Ovary (tissue), 7 donors: ENCODE measurements at regions not wholly inside any gene's neighbourhood (a gene's known extent, or its start where the extent isn't known, plus 50 kb on each side); places are given as distances from the start of the nearest gene placed in this dataset.

Source experiments
- DNase-seq, 5 donors: peaks; one replicate each; pipeline ENCODE4 v3.0.0-alpha.2; 2019 to 2020
- H3K27ac ChIP-seq, 2 donors: fragments of 200-600 bp; one replicate each; pipeline versions ENCODE4 v1.5.1 to v1.8.0; 2019 to 2022
- H3K27me3 ChIP-seq: fragments of 200-600 bp; one replicate; pipeline ENCODE4 v1.8.0; 2022
- H3K36me3 ChIP-seq: fragments of 200-600 bp; sonication (generic); one replicate; pipeline ENCODE4 v1.5.1; 2019
- H3K4me1 ChIP-seq: one replicate; pipeline ENCODE4 v1.8.1; 2013; ENCODE audit warnings: mild to moderate bottlenecking, moderate library complexity; ENCODE audit not compliant: insufficient read depth
- H3K4me3 ChIP-seq: fragments of 200-600 bp; sonication (generic); one replicate; pipeline ENCODE4 v1.5.1; 2017
- H3K9me3 ChIP-seq, 2 donors: fragments of 200-600 bp in 1 of 2; sonication (generic) in 1 of 2; one replicate each; pipeline versions ENCODE4 v1.5.1 to v1.8.1; 2013 to 2019; ENCODE audit warnings: mild to moderate bottlenecking in 1 of 2, moderate library complexity in 1 of 2
- EP300 ChIP-seq: sonication (generic); formaldehyde crosslinking; IDR thresholded peaks from one replicate; pipeline ENCODE4 v1.6.1; 2017; ENCODE audit warnings: antibody characterized with exemption
- POLR2A ChIP-seq: fragments of 450-650 bp; IDR thresholded peaks from one replicate; pipeline ENCODE4 v1.6.1; 2017; ENCODE audit warnings: antibody characterized with exemption, mild to moderate bottlenecking, moderate library complexity
- WGBS, 3 donors: extraction: QIAGEN DNeasy Blood & Tissue Kit in 1 of 3; methylation state at CpG; one replicate each; pipeline versions ENCODE4 v1.1.5 to v1.1.7; 2013 to 2017; 5-methylcytosine and 5-hydroxymethylcytosine counted together
- intact Hi-C, 4 donors: fragments of 100-400 bp; cut with DNase I; formaldehyde crosslinking; loops; one replicate each; pipeline versions ENCODE4 v1.11.0 to v1.15.1; 2022 to 2023
- TF ChIP-seq, protein P1 (sequence below), 3 donors: fragments of 450-650 bp in 2 of 3; fragments of 200-600 bp in 1 of 3; IDR thresholded peaks; one replicate each; pipeline versions ENCODE4 v1.5.1 to v1.8.0; 2016 to 2022; ENCODE audit warnings: antibody characterized with exemption in 3 of 3, mild to moderate bottlenecking in 1 of 3
- donor health status: DM: no; HTN: no; CAD: no; lungs with moderate emphysema.
- donor health status: DM: no; HTN: no; CAD: no.
- donor health status: Bipolar disorder and iron deficiency.
- donor health status: DM: no; HTN: no; CAD: no.
- donor health status: DM: yes; HTN: yes; CAD: no.

GRCh38 chr3:166372571-166373106 lies 535.4 kb upstream of the BCHE start:
- no peak overlapping the region for H3K4me3 ChIP-seq
- no peaks in the 10 kb centered on the region for H3K36me3 ChIP-seq
- TF ChIP-seq EP300 (no peak), POLR2A (no peak)
- TF ChIP-seq, protein P1, sequence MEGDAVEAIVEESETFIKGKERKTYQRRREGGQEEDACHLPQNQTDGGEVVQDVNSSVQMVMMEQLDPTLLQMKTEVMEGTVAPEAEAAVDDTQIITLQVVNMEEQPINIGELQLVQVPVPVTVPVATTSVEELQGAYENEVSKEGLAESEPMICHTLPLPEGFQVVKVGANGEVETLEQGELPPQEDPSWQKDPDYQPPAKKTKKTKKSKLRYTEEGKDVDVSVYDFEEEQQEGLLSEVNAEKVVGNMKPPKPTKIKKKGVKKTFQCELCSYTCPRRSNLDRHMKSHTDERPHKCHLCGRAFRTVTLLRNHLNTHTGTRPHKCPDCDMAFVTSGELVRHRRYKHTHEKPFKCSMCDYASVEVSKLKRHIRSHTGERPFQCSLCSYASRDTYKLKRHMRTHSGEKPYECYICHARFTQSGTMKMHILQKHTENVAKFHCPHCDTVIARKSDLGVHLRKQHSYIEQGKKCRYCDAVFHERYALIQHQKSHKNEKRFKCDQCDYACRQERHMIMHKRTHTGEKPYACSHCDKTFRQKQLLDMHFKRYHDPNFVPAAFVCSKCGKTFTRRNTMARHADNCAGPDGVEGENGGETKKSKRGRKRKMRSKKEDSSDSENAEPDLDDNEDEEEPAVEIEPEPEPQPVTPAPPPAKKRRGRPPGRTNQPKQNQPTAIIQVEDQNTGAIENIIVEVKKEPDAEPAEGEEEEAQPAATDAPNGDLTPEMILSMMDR (IDR thresholded peaks at IDR 0.05): no peak
- H3K27me3 ChIP-seq: no peaks in the 10 kb centered on the region
- DNase-seq: no peak
- H3K4me1 ChIP-seq: no peaks in the 10 kb centered on the region
- no peak overlapping the region for H3K27ac ChIP-seq
- intact Hi-C loops: no loop called here
- H3K9me3 ChIP-seq: no peaks in the 10 kb centered on the region
- WGBS, 3 donors: 38 to 58% (median 39%) methylated on average over 1 of the region's 1 CpG

DNA sequence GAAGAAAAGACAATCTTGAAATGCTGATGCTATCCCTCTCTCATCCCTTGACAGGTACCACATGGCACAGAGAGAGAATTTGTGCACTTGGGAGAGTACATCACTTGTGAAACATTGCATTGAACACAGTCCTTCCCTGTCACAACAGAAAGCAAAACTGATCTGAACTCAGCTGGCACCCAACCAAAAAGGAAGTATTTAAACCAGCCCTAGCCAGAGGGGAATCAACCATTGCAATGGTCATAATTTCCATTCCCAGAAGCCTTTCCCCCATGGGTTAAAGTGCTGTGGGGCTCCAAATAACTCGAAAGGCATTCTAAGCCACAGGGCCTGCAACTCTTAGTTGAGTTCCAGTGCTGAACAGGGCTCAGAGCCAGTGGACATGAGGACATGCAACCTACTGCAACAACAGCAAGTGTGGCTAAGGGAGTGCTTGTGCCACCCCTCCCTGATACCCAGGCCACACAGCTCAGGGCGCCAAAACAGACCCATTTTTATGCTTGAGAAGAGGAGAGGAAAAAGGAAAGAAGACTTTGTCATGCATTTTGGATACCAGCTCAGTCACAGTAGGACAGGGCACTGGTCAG lies 530.8 kb upstream of the BCHE start:
- Histone ChIP-seq H3K27me3 (no peaks in the 10 kb centered on the region), H3K27ac (no peak overlapping the region), H3K36me3 (no peaks in the 10 kb centered on the region), H3K9me3 (no peaks in the 10 kb centered on the region), H3K4me3 (no peak overlapping the region), H3K4me1 (no peaks in the 10 kb centered on the region)
- 43 to 59% (median 53%) methylated on average over 2 of the region's 2 CpGs for WGBS, 3 donors
- TF ChIP-seq POLR2A (no peak), EP300 (no peak)
- TF ChIP-seq, protein P1 (IDR thresholded peaks at IDR 0.05): no peak
- intact Hi-C loops: no loop called here
- no peak for DNase-seq

DNA sequence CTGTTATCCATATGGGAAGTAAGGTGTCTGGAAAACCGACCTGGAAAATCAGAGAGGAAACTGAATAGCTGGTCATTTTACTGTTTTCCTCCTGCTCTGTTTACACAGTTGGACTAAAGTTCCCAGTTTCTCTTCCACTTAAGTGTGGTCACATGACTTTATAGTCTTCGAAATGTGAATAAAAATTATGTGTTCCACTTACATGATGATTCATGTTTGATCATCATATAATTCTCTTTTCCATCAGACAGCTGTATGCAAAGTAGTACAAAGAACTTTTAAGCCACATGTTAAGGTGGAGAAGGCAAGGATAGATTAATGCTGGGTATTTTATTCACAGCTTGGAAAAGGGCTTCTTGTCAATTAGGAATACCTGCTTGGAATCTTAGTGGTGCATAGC lies 525.5 kb upstream of the BCHE start:
- intact Hi-C loops: no loop called here
- DNase-seq: no peak
- no peaks in the 10 kb centered on the region for H3K9me3 ChIP-seq
- H3K27ac ChIP-seq: no peak overlapping the region
- no peak for TF ChIP-seq EP300
- TF ChIP-seq, protein P1 (IDR thresholded peaks at IDR 0.05): no peak
- no peaks in the 10 kb centered on the region for H3K4me1 ChIP-seq
- H3K36me3 ChIP-seq: no peaks in the 10 kb centered on the region
- no peak overlapping the region for H3K4me3 ChIP-seq
- no peaks in the 10 kb centered on the region for H3K27me3 ChIP-seq
- WGBS, 3 donors: 67 to 76% (median 75%) methylated on average over 2 of the region's 2 CpGs

DNA sequence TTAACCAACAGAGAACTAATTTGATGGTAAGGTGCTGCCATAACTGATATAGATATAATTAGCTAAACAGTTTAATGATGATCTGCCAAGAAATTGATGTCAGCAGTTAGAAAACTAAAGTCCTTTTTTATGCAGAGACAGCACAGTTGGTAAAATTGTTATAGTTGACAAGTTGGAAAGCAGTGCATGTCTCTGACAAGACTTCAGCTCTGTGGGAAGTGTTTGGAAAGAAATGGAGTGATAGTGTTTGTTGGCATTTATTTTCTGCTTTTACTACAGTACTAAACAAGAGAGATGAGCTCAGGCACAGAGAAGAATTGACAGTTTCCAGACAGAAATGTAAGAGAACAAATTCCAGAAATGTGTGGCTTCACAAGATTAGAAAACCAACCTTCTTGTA lies 523.5 kb upstream of the BCHE start:
- Histone ChIP-seq H3K4me1 (no peaks in the 10 kb centered on the region), H3K27me3 (no peaks in the 10 kb centered on the region), H3K36me3 (no peaks in the 10 kb centered on the region), H3K4me3 (no peak overlapping the region), H3K27ac (no peak overlapping the region), H3K9me3 (no peaks in the 10 kb centered on the region)
- intact Hi-C loops: no loop called here
- TF ChIP-seq, protein P1 (IDR thresholded peaks at IDR 0.05): no peak
- TF ChIP-seq POLR2A (no peak), EP300 (no peak)
- no peak for DNase-seq
